ENCODE measurements at regions not wholly inside any gene's neighbourhood (a gene's known extent, or its start where the extent isn't known, plus 50 kb on each side); places are given as distances from the start of the nearest gene placed in this dataset.

- no peak for TF ChIP-seq CTCF (IDR thresholded peaks at IDR 0.05)
- DNase-seq (no peak), ATAC-seq (no peak)
- intact Hi-C loops (cut with DNase I), result no loop called here
- no peaks in the 10 kb centered on the region for H3K36me3 ChIP-seq
- no peaks in the 10 kb centered on the region for H3K4me1 ChIP-seq
- H3K4me3 ChIP-seq, result no peak overlapping the region
- H3K9me3 ChIP-seq, result no peaks in the 10 kb centered on the region
- H3K27ac ChIP-seq, result no peak overlapping the region
- no peaks in the 10 kb centered on the region for H3K27me3 ChIP-seq (ENCODE audit: low read depth)
Measured at GRCh38 chr7:10038351-10038750, 935.3 kb upstream of the PHF14 start.

- no peak overlapping the region for H3K4me3 ChIP-seq
- ATAC-seq (no peak), DNase-seq (no peak)
- no peak overlapping the region for H3K27ac ChIP-seq
- intact Hi-C loops (cut with DNase I), result no loop called here
- no peak for TF ChIP-seq CTCF (IDR thresholded peaks at IDR 0.05)
- no peaks in the 10 kb centered on the region for H3K36me3 ChIP-seq
- H3K9me3 ChIP-seq, result no peaks in the 10 kb centered on the region
- H3K4me1 ChIP-seq, result no peaks in the 10 kb centered on the region
- H3K27me3 ChIP-seq (ENCODE audit: low read depth), result no peaks in the 10 kb centered on the region
Measured at GRCh38 chr7:10040674-10041073, 933.0 kb upstream of the PHF14 start.

- no peak overlapping the region for H3K27ac ChIP-seq
- DNase-seq (no peak), ATAC-seq (no peak)
- intact Hi-C loops (cut with DNase I), result no loop called here
- no peak overlapping the region for H3K4me3 ChIP-seq
- no peaks in the 10 kb centered on the region for H3K36me3 ChIP-seq
- no peaks in the 10 kb centered on the region for H3K4me1 ChIP-seq
- H3K27me3 ChIP-seq (ENCODE audit: low read depth), result no peaks in the 10 kb centered on the region
- TF ChIP-seq CTCF (IDR thresholded peaks at IDR 0.05), result no peak
- no peaks in the 10 kb centered on the region for H3K9me3 ChIP-seq
Measured at GRCh38 chr7:10070899-10071298, 902.8 kb upstream of the PHF14 start.

GRCh38 chr7:10075866-10076265 lies 897.8 kb upstream of the PHF14 start:
- no peaks in the 10 kb centered on the region for H3K9me3 ChIP-seq
- DNase-seq (no peak), ATAC-seq (no peak)
- H3K4me1 ChIP-seq, result no peaks in the 10 kb centered on the region
- H3K27me3 ChIP-seq (ENCODE audit: low read depth), result no peaks in the 10 kb centered on the region
- intact Hi-C loops (cut with DNase I), result no loop called here
- no peak for TF ChIP-seq CTCF (IDR thresholded peaks at IDR 0.05)
- H3K4me3 ChIP-seq, result no peak overlapping the region
- no peaks in the 10 kb centered on the region for H3K36me3 ChIP-seq
- no peak overlapping the region for H3K27ac ChIP-seq

- H3K9me3 ChIP-seq, result no peaks in the 10 kb centered on the region
- intact Hi-C loops (cut with DNase I), result no loop called here
- DNase-seq (peak; percentile 50), ATAC-seq (peak; percentile 82 to 86)
- TF ChIP-seq CTCF (IDR thresholded peaks at IDR 0.05), result no peak
- H3K27me3 ChIP-seq (ENCODE audit: low read depth), result no peaks in the 10 kb centered on the region
- no peak overlapping the region for H3K27ac ChIP-seq
- H3K4me3 ChIP-seq, result no peak overlapping the region
- no peaks in the 10 kb centered on the region for H3K36me3 ChIP-seq
- H3K4me1 ChIP-seq, result no peaks in the 10 kb centered on the region
Measured at GRCh38 chr7:10076660-10077300, 896.9 kb upstream of the PHF14 start.

Measured in lower lobe of right lung (tissue), 2 donors.